Breast epithelium (tissue), 3 donors: ENCODE measurements at regions not wholly inside any gene's neighbourhood (a gene's known extent, or its start where the extent isn't known, plus 50 kb on each side); places are given as distances from the start of the nearest gene placed in this dataset.

Experiments used
- POLR2A ChIP-seq: fragments of 450-650 bp; IDR thresholded peaks from one replicate; pipeline ENCODE4 v1.6.1; 2016; ENCODE audit warnings: antibody characterized with exemption, mild to moderate bottlenecking, moderate library complexity
- POLR2AphosphoS5 ChIP-seq, 3 donors: sonication (generic); formaldehyde crosslinking; IDR thresholded peaks; one replicate each; pipeline ENCODE4 v1.6.1; 2017; ENCODE audit warnings: antibody characterized with exemption in 3 of 3
- TF ChIP-seq, protein P1 (sequence below), 3 donors: fragments of 450-650 bp; IDR thresholded peaks; one replicate each; pipeline ENCODE4 v1.5.1; 2016 to 2017; ENCODE audit warnings: antibody characterized with exemption in 3 of 3, mild to moderate bottlenecking in 3 of 3, moderate library complexity in 3 of 3

DNA sequence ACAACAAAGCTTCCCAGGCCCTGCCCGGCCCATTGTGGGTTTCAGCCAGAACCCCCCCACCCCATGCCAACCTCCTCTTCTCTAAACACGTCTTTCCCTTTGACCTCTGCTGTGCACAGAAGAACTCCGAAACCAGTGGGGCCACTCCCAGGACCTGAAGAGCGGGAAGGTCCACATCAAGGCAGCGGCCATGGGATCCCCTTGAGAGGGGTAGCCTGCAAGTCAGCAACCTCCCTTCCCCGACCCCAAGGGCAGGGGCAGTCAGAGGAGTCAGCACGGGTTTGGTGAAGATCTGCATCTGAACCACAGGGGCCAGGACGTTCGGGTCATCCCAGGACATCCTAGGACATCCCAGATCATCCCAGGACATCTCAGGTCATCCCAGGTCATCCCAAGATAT, 379.9 kb upstream of the IRX4 start:
- TF ChIP-seq, protein P1, sequence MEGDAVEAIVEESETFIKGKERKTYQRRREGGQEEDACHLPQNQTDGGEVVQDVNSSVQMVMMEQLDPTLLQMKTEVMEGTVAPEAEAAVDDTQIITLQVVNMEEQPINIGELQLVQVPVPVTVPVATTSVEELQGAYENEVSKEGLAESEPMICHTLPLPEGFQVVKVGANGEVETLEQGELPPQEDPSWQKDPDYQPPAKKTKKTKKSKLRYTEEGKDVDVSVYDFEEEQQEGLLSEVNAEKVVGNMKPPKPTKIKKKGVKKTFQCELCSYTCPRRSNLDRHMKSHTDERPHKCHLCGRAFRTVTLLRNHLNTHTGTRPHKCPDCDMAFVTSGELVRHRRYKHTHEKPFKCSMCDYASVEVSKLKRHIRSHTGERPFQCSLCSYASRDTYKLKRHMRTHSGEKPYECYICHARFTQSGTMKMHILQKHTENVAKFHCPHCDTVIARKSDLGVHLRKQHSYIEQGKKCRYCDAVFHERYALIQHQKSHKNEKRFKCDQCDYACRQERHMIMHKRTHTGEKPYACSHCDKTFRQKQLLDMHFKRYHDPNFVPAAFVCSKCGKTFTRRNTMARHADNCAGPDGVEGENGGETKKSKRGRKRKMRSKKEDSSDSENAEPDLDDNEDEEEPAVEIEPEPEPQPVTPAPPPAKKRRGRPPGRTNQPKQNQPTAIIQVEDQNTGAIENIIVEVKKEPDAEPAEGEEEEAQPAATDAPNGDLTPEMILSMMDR (IDR thresholded peaks at IDR 0.05): no peak
- TF ChIP-seq POLR2AphosphoS5 (IDR thresholded peaks at IDR 0.05) (no peak), POLR2A (no peak)
